ENCODE measurements at regions not wholly inside any gene's neighbourhood (a gene's known extent, or its start where the extent isn't known, plus 50 kb on each side); places are given as distances from the start of the nearest gene placed in this dataset.

- H3K9me3 ChIP-seq (ENCODE audit: control insufficient read depth in 2 of 2, low read length in 2 of 2), result no peaks in the 10 kb centered on the region
- no peak overlapping the region for H3K4me3 ChIP-seq (ENCODE audit: low read length in 2 of 2)
- no peak overlapping the region for H3K9ac ChIP-seq (ENCODE audit: low read depth in 1 of 2, low read length in 2 of 2)
- H3K4me1 ChIP-seq (ENCODE audit: control insufficient read depth in 2 of 2, insufficient read depth in 2 of 2, low read length in 2 of 2), result no peaks in the 10 kb centered on the region
- H3K27me3 ChIP-seq (ENCODE audit: control insufficient read depth in 2 of 2, insufficient read depth in 2 of 2, low read length in 2 of 2), result no peaks in the 10 kb centered on the region
- H3K27ac ChIP-seq (ENCODE audit: low read depth in 2 of 2, low read length in 2 of 2), result no peak overlapping the region
- no peaks in the 10 kb centered on the region for H3K36me3 ChIP-seq (ENCODE audit: control insufficient read depth in 2 of 2, insufficient read depth in 2 of 2, low read length in 2 of 2)
These were observed 238.4 kb downstream of the IRS2 start for GRCh38 chr13:109547942-109548341.

GRCh38 chr13:109545931-109546330, 240.5 kb downstream of the IRS2 start:
- no peaks in the 10 kb centered on the region for H3K36me3 ChIP-seq (ENCODE audit: control insufficient read depth in 2 of 2, insufficient read depth in 2 of 2, low read length in 2 of 2)

GRCh38 chr13:109541081-109541480, 245.3 kb downstream of the IRS2 start:
- H3K27ac ChIP-seq (ENCODE audit: low read depth in 2 of 2, low read length in 2 of 2), result no peak overlapping the region
- H3K4me3 ChIP-seq (ENCODE audit: low read length in 2 of 2), result no peak overlapping the region
- no peaks in the 10 kb centered on the region for H3K36me3 ChIP-seq (ENCODE audit: control insufficient read depth in 2 of 2, insufficient read depth in 2 of 2, low read length in 2 of 2)
- no peaks in the 10 kb centered on the region for H3K4me1 ChIP-seq (ENCODE audit: control insufficient read depth in 2 of 2, insufficient read depth in 2 of 2, low read length in 2 of 2)
- no peaks in the 10 kb centered on the region for H3K9me3 ChIP-seq (ENCODE audit: control insufficient read depth in 2 of 2, low read length in 2 of 2)
- no peak overlapping the region for H3K9ac ChIP-seq (ENCODE audit: low read depth in 1 of 2, low read length in 2 of 2)
- H3K27me3 ChIP-seq (ENCODE audit: control insufficient read depth in 2 of 2, insufficient read depth in 2 of 2, low read length in 2 of 2), result no peaks in the 10 kb centered on the region

More at GRCh38 chr13:109545931-109546330, 240.5 kb downstream of the IRS2 start:
- H3K4me1 ChIP-seq (ENCODE audit: control insufficient read depth in 2 of 2, insufficient read depth in 2 of 2, low read length in 2 of 2), result no peaks in the 10 kb centered on the region
- H3K4me3 ChIP-seq (ENCODE audit: low read length in 2 of 2), result no peak overlapping the region
- H3K27ac ChIP-seq (ENCODE audit: low read depth in 2 of 2, low read length in 2 of 2), result no peak overlapping the region
- H3K9ac ChIP-seq (ENCODE audit: low read depth in 1 of 2, low read length in 2 of 2), result no peak overlapping the region
- no peaks in the 10 kb centered on the region for H3K9me3 ChIP-seq (ENCODE audit: control insufficient read depth in 2 of 2, low read length in 2 of 2)
- H3K27me3 ChIP-seq (ENCODE audit: control insufficient read depth in 2 of 2, insufficient read depth in 2 of 2, low read length in 2 of 2), result no peaks in the 10 kb centered on the region

- no peak overlapping the region for H3K9ac ChIP-seq (ENCODE audit: low read depth in 1 of 2, low read length in 2 of 2)
- H3K9me3 ChIP-seq (ENCODE audit: control insufficient read depth in 2 of 2, low read length in 2 of 2), result no peaks in the 10 kb centered on the region
- no peak overlapping the region for H3K27ac ChIP-seq (ENCODE audit: low read depth in 2 of 2, low read length in 2 of 2)
- H3K36me3 ChIP-seq (ENCODE audit: control insufficient read depth in 2 of 2, insufficient read depth in 2 of 2, low read length in 2 of 2), result no peaks in the 10 kb centered on the region
- no peaks in the 10 kb centered on the region for H3K27me3 ChIP-seq (ENCODE audit: control insufficient read depth in 2 of 2, insufficient read depth in 2 of 2, low read length in 2 of 2)
- H3K4me1 ChIP-seq (ENCODE audit: control insufficient read depth in 2 of 2, insufficient read depth in 2 of 2, low read length in 2 of 2), result no peaks in the 10 kb centered on the region
- no peak overlapping the region for H3K4me3 ChIP-seq (ENCODE audit: low read length in 2 of 2)
These were observed 248.8 kb downstream of the IRS2 start for GRCh38 chr13:109537584-109537983.

GRCh38 chr13:109533350-109533749, 253.0 kb downstream of the IRS2 start:
- Histone ChIP-seq H3K4me1 (ENCODE audit: control insufficient read depth in 2 of 2, insufficient read depth in 2 of 2, low read length in 2 of 2) (no peaks in the 10 kb centered on the region), H3K9ac (ENCODE audit: low read depth in 1 of 2, low read length in 2 of 2) (no peak overlapping the region), H3K4me3 (ENCODE audit: low read length in 2 of 2) (no peak overlapping the region), H3K36me3 (ENCODE audit: control insufficient read depth in 2 of 2, insufficient read depth in 2 of 2, low read length in 2 of 2) (no peaks in the 10 kb centered on the region), H3K9me3 (ENCODE audit: control insufficient read depth in 2 of 2, low read length in 2 of 2) (no peaks in the 10 kb centered on the region), H3K27ac (ENCODE audit: low read depth in 2 of 2, low read length in 2 of 2) (no peak overlapping the region), H3K27me3 (ENCODE audit: control insufficient read depth in 2 of 2, insufficient read depth in 2 of 2, low read length in 2 of 2) (no peaks in the 10 kb centered on the region)

- Histone ChIP-seq H3K9me3 (ENCODE audit: control insufficient read depth in 2 of 2, low read length in 2 of 2) (no peaks in the 10 kb centered on the region), H3K9ac (ENCODE audit: low read depth in 1 of 2, low read length in 2 of 2) (no peak overlapping the region), H3K36me3 (ENCODE audit: control insufficient read depth in 2 of 2, insufficient read depth in 2 of 2, low read length in 2 of 2) (no peaks in the 10 kb centered on the region), H3K4me3 (ENCODE audit: low read length in 2 of 2) (no peak overlapping the region), H3K4me1 (ENCODE audit: control insufficient read depth in 2 of 2, insufficient read depth in 2 of 2, low read length in 2 of 2) (no peaks in the 10 kb centered on the region), H3K27me3 (ENCODE audit: control insufficient read depth in 2 of 2, insufficient read depth in 2 of 2, low read length in 2 of 2) (peaks cover 0 to 5% of the 10 kb centered on the region in 2 donors), H3K27ac (ENCODE audit: low read depth in 2 of 2, low read length in 2 of 2) (no peak overlapping the region)
These were observed 256.4 kb downstream of the IRS2 start for GRCh38 chr13:109529964-109530363.

GRCh38 chr13:109521719-109522118, 264.7 kb downstream of the IRS2 start:
- Histone ChIP-seq H3K36me3 (ENCODE audit: control insufficient read depth in 2 of 2, insufficient read depth in 2 of 2, low read length in 2 of 2) (no peaks in the 10 kb centered on the region), H3K27me3 (ENCODE audit: control insufficient read depth in 2 of 2, insufficient read depth in 2 of 2, low read length in 2 of 2) (peaks cover 0 to 5% of the 10 kb centered on the region in 2 donors), H3K9ac (ENCODE audit: low read depth in 1 of 2, low read length in 2 of 2) (no peak overlapping the region), H3K27ac (ENCODE audit: low read depth in 2 of 2, low read length in 2 of 2) (no peak overlapping the region), H3K4me3 (ENCODE audit: low read length in 2 of 2) (no peak overlapping the region), H3K9me3 (ENCODE audit: control insufficient read depth in 2 of 2, low read length in 2 of 2) (no peaks in the 10 kb centered on the region), H3K4me1 (ENCODE audit: control insufficient read depth in 2 of 2, insufficient read depth in 2 of 2, low read length in 2 of 2) (no peaks in the 10 kb centered on the region)

- no peaks in the 10 kb centered on the region for H3K36me3 ChIP-seq (ENCODE audit: control insufficient read depth in 2 of 2, insufficient read depth in 2 of 2, low read length in 2 of 2)
- H3K4me1 ChIP-seq (ENCODE audit: control insufficient read depth in 2 of 2, insufficient read depth in 2 of 2, low read length in 2 of 2), result no peaks in the 10 kb centered on the region
- H3K9me3 ChIP-seq (ENCODE audit: control insufficient read depth in 2 of 2, low read length in 2 of 2), result no peaks in the 10 kb centered on the region
- no peak overlapping the region for H3K27ac ChIP-seq (ENCODE audit: low read depth in 2 of 2, low read length in 2 of 2)
- H3K27me3 ChIP-seq (ENCODE audit: control insufficient read depth in 2 of 2, insufficient read depth in 2 of 2, low read length in 2 of 2), result no peaks in the 10 kb centered on the region
- H3K9ac ChIP-seq (ENCODE audit: low read depth in 1 of 2, low read length in 2 of 2), result no peak overlapping the region
- no peak overlapping the region for H3K4me3 ChIP-seq (ENCODE audit: low read length in 2 of 2)
These were observed 268.9 kb downstream of the IRS2 start for GRCh38 chr13:109517517-109517916.

- no peak overlapping the region for H3K9ac ChIP-seq (ENCODE audit: low read depth in 1 of 2, low read length in 2 of 2)
- no peaks in the 10 kb centered on the region for H3K27me3 ChIP-seq (ENCODE audit: control insufficient read depth in 2 of 2, insufficient read depth in 2 of 2, low read length in 2 of 2)
- no peak overlapping the region for H3K4me3 ChIP-seq (ENCODE audit: low read length in 2 of 2)
- no peaks in the 10 kb centered on the region for H3K36me3 ChIP-seq (ENCODE audit: control insufficient read depth in 2 of 2, insufficient read depth in 2 of 2, low read length in 2 of 2)
- H3K27ac ChIP-seq (ENCODE audit: low read depth in 2 of 2, low read length in 2 of 2), result no peak overlapping the region
- H3K4me1 ChIP-seq (ENCODE audit: control insufficient read depth in 2 of 2, insufficient read depth in 2 of 2, low read length in 2 of 2), result no peaks in the 10 kb centered on the region
- no peaks in the 10 kb centered on the region for H3K9me3 ChIP-seq (ENCODE audit: control insufficient read depth in 2 of 2, low read length in 2 of 2)
These were observed 270.2 kb downstream of the IRS2 start for GRCh38 chr13:109516186-109516585.

- no peaks in the 10 kb centered on the region for H3K4me1 ChIP-seq (ENCODE audit: control insufficient read depth in 2 of 2, insufficient read depth in 2 of 2, low read length in 2 of 2)
- no peak overlapping the region for H3K9ac ChIP-seq (ENCODE audit: low read depth in 1 of 2, low read length in 2 of 2)
- no peaks in the 10 kb centered on the region for H3K9me3 ChIP-seq (ENCODE audit: control insufficient read depth in 2 of 2, low read length in 2 of 2)
- no peak overlapping the region for H3K27ac ChIP-seq (ENCODE audit: low read depth in 2 of 2, low read length in 2 of 2)
- no peaks in the 10 kb centered on the region for H3K36me3 ChIP-seq (ENCODE audit: control insufficient read depth in 2 of 2, insufficient read depth in 2 of 2, low read length in 2 of 2)
- H3K27me3 ChIP-seq (ENCODE audit: control insufficient read depth in 2 of 2, insufficient read depth in 2 of 2, low read length in 2 of 2), result no peaks in the 10 kb centered on the region
- no peak overlapping the region for H3K4me3 ChIP-seq (ENCODE audit: low read length in 2 of 2)
These were observed 276.4 kb downstream of the IRS2 start for GRCh38 chr13:109510013-109510412.
